ENCODE measurements at regions not wholly inside any gene's neighbourhood (a gene's known extent, or its start where the extent isn't known, plus 50 kb on each side); places are given as distances from the start of the nearest gene placed in this dataset.

GRCh38 chr18:22324191-22325131 is 93.3 kb downstream of the CTAGE1 start:
- peaks cover 9 to 19% (median 12%) of the 10 kb centered on the region in 4 donors for H3K4me1 ChIP-seq
- peak; percentile 71 to 83 for ATAC-seq (ENCODE audit: low FRiP score in 2 of 2)
- H3K36me3 ChIP-seq = no peaks in the 10 kb centered on the region
- peak overlapping the region in 2 of 4 donors; percentile 25 to 31 for H3K27ac ChIP-seq
- peak in 2 of 6 experiments; percentile 27 to 47 for TF ChIP-seq CTCF (IDR thresholded peaks at IDR 0.05)
- TF ChIP-seq POLR2A (IDR thresholded peaks at IDR 0.05) = peak in 1 of 4 donors; percentile 6
- TF ChIP-seq EP300 (IDR thresholded peaks at IDR 0.05) = no peak
- no peaks in the 10 kb centered on the region for H3K9me3 ChIP-seq
- no peaks in the 10 kb centered on the region for H3K27me3 ChIP-seq
- DNase-seq = peak; percentile 79 to 88
- WGBS, 2 donors = 36 to 43% methylated on average over 17 to 30 of the region's 30 CpGs
- peak overlapping the region in 3 of 4 donors; percentile 5 to 37 (median 30) for H3K4me3 ChIP-seq

GRCh38 chr18:22322243-22322691 is 95.4 kb downstream of the CTAGE1 start:
- DNase-seq (no peak), ATAC-seq (ENCODE audit: low FRiP score in 2 of 2) (peak; percentile 45 to 67)
- no peak overlapping the region for H3K4me3 ChIP-seq
- H3K27ac ChIP-seq = peak overlapping the region in 3 of 4 donors; percentile 30 to 68 (median 65)
- H3K4me1 ChIP-seq = peaks cover 9 to 19% (median 12%) of the 10 kb centered on the region in 4 donors
- H3K27me3 ChIP-seq = no peaks in the 10 kb centered on the region
- no peaks in the 10 kb centered on the region for H3K36me3 ChIP-seq
- WGBS, 2 donors = 76 to 83% methylated on average over 7 of the region's 7 CpGs
- TF ChIP-seq POLR2A (IDR thresholded peaks at IDR 0.05) = no peak
- peak; percentile 24 to 39 for TF ChIP-seq POLR2AphosphoS5 (IDR thresholded peaks at IDR 0.05)
- no peak for TF ChIP-seq CTCF (IDR thresholded peaks at IDR 0.05)
- TF ChIP-seq EP300 (IDR thresholded peaks at IDR 0.05) = no peak
- no peaks in the 10 kb centered on the region for H3K9me3 ChIP-seq

- Histone ChIP-seq H3K4me3 (no peak overlapping the region), H3K27me3 (no peaks in the 10 kb centered on the region), H3K36me3 (no peaks in the 10 kb centered on the region), H3K4me1 (peaks cover 9 to 19% (median 12%) of the 10 kb centered on the region in 4 donors), H3K9me3 (no peaks in the 10 kb centered on the region), H3K27ac (peak overlapping the region in 1 of 4 donors; percentile 65)
- WGBS, 2 donors = 77 to 84% methylated on average over 3 of the region's 3 CpGs
- ATAC-seq (ENCODE audit: low FRiP score in 2 of 2) = no peak
- TF ChIP-seq CTCF (IDR thresholded peaks at IDR 0.05) (no peak), POLR2A (IDR thresholded peaks at IDR 0.05) (no peak), EP300 (IDR thresholded peaks at IDR 0.05) (no peak), POLR2AphosphoS5 (IDR thresholded peaks at IDR 0.05) (no peak)
- DNase-seq = no peak
These were observed 96.9 kb downstream of the CTAGE1 start for GRCh38 chr18:22320771-22321170.

GRCh38 chr18:22320155-22320554 is 97.6 kb downstream of the CTAGE1 start:
- TF ChIP-seq POLR2A (IDR thresholded peaks at IDR 0.05) (no peak), EP300 (IDR thresholded peaks at IDR 0.05) (no peak), CTCF (IDR thresholded peaks at IDR 0.05) (no peak), POLR2AphosphoS5 (IDR thresholded peaks at IDR 0.05) (no peak)
- DNase-seq (no peak), ATAC-seq (ENCODE audit: low FRiP score in 2 of 2) (no peak)
- Histone ChIP-seq H3K36me3 (no peaks in the 10 kb centered on the region), H3K4me1 (peaks cover 9 to 19% (median 12%) of the 10 kb centered on the region in 4 donors), H3K4me3 (no peak overlapping the region), H3K9me3 (no peaks in the 10 kb centered on the region), H3K27me3 (no peaks in the 10 kb centered on the region), H3K27ac (no peak overlapping the region)
- WGBS, 2 donors = 87 to 96% methylated on average over 4 of the region's 4 CpGs
